HFF-Myc (cell line): ENCODE measurements at regions not wholly inside any gene's neighbourhood (a gene's known extent, or its start where the extent isn't known, plus 50 kb on each side); places are given as distances from the start of the nearest gene placed in this dataset.
"Not testable (repeated sequence)": the region's sequence is repeated elsewhere in the genome, so short reads cannot be mapped to it uniquely, and the experiment has no call there.

Experiments
- DNase-seq: peaks from one replicate; pipeline ENCODE4 v3.0.0-alpha.2; 2011; ENCODE audit warnings: low read depth; ENCODE audit errors: extremely low read depth
- H3K4me3 ChIP-seq: replicated peaks from 2 replicates; pipeline ENCODE4 v1.5.1; 2011; ENCODE audit warnings: low read depth, mild to moderate bottlenecking, control low read depth, low read length
- CTCF ChIP-seq: IDR thresholded peaks from 2 replicates; pipeline ENCODE4 v1.5.1; 2012; ENCODE audit warnings: mild to moderate bottlenecking, low read depth, low read length, control low read depth; ENCODE audit errors: missing control alignments

DNA sequence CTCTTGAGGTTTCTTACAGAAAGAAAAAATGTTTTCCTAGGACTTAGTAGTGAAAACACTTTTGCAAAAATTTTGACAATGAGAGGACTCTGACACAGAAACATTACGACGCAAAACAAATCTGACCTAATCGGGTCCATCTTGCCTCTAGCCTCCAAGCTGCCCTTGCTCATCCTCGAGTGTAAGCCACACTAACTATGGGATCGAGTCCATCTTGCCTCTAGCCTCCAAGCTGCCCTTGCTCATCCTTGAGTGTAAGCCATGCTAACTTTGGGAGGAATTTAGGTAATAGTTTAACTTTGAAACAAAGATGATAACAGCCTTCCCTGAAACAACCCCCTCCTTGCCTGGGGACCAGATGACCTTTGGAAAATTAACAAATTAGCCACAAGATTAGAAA, 100.3 kb upstream of the FRG1 start:
- TF ChIP-seq CTCF, result no peak
- H3K4me3 ChIP-seq, result no peak overlapping the region
- no peak for DNase-seq

- DNase-seq, result no peak
- TF ChIP-seq CTCF, result no peak
Measured at GRCh38 chr4:189843413-189844009, 97.2 kb upstream of the FRG1 start.

DNA sequence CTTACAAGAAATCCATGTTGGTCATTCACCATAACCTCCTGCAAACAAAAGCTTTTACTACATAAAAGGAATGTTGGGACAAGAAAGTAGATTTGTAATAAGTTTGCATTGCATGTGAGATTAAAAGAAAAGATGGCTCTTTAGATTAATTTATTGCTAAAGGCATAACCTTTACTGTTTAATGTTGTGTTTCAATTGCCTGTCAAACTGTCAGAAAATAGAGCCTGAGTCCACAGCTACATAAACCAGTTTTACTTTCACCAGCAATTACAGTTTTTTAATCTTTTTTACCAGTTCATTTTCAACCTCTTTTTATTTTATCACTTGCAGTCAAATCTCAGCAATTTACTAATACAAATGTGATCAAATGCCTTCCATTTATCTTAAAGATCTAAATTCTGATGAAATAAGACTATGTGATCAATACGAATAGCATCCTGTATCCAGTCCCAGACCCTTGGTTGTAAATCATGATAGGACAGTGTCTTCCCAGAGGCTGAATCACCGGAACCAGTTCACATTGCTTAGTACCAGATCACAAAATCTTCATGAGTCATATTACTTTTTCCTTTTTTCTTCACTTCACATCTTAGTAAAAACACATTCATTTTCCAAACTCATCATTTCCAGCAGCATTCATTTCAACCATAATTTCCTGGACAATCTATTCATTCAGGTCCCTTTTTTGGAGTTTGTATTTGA, 95.4 kb upstream of the FRG1 start:
- TF ChIP-seq CTCF, result no peak
- H3K4me3 ChIP-seq, result no peak overlapping the region
- DNase-seq, result no peak

More at GRCh38 chr4:189843413-189844009, 97.2 kb upstream of the FRG1 start:
- H3K4me3 ChIP-seq, result no peak overlapping the region

- not testable (repeated sequence) for DNase-seq, H3K4me3 ChIP-seq
Measured at GRCh38 chr4:189846094-189846493, 94.6 kb upstream of the FRG1 start.

DNA sequence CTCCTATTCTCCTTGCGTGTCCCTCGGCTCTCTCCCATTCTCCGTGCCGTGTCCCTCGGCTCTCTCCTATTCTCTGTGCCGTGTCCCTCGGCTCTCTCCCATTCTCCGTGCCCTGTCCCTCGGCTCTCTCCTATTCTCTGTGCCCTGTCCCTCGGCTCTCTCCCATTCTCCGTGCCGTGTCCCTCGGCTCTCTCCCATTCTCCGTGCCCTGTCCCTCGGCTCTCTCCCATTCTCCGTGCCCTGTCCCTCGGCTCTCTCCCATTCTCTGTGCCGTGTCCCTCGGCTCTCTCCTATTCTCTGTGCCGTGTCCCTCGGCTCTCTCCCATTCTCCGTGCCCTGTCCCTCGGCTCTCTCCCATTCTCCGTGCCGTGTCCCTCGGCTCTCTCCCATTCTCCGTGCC, 94.1 kb upstream of the FRG1 start:
- DNase-seq, H3K4me3 ChIP-seq: not testable (repeated sequence)

GRCh38 chr4:189848672-189849071, 92.0 kb upstream of the FRG1 start:
- not testable (repeated sequence) for DNase-seq, H3K4me3 ChIP-seq

GRCh38 chr4:189850239-189850856, 90.3 kb upstream of the FRG1 start:
- TF ChIP-seq CTCF, result no peak
- DNase-seq, result no peak
- no peak overlapping the region for H3K4me3 ChIP-seq

- DNase-seq, result no peak
- no peak overlapping the region for H3K4me3 ChIP-seq
- no peak for TF ChIP-seq CTCF
Measured at GRCh38 chr4:189858435-189858834, 82.2 kb upstream of the FRG1 start.
